Activated CD4-positive, alpha-beta T cell treated with anti-CD3 and anti-CD28 coated beads, Interleukin-2, amount 10 ng/mL, durations not matched to agents 7 days and 5 days (primary cell): ENCODE measurements at regions not wholly inside any gene's neighbourhood (a gene's known extent, or its start where the extent isn't known, plus 50 kb on each side); places are given as distances from the start of the nearest gene placed in this dataset.

Experiments used
- CTCF ChIA-PET: fragments of 350-600 bp; sonication (Branson Sonifier 250); formaldehyde crosslinking; loops from one replicate; lab custom pipeline; 2021; ENCODE audit warnings: antibody characterized with exemption; lab: Charles Lee
- POLR2A ChIA-PET: fragments of 350-600 bp; sonication (Branson Sonifier 250); formaldehyde crosslinking; loops from one replicate; lab custom pipeline; 2021; ENCODE audit warnings: antibody characterized with exemption; lab: Charles Lee
- DNase-seq: peaks from one replicate; pipeline ENCODE4 v3.0.0-alpha.2; 2020
- H3K27ac Mint-ChIP-seq: one replicate; pipeline ENCODE4 v1.8.0; 2021; ENCODE audit warnings: mild to moderate bottlenecking, moderate library complexity, mixed read lengths
- H3K27me3 Mint-ChIP-seq: one replicate; pipeline ENCODE4 v1.8.0; 2021; ENCODE audit warnings: mixed read lengths
- H3K36me3 Mint-ChIP-seq: one replicate; pipeline ENCODE4 v1.8.0; 2021; ENCODE audit warnings: low read depth, mixed read lengths
- H3K4me1 Mint-ChIP-seq: one replicate; pipeline ENCODE4 v1.8.0; 2021; ENCODE audit warnings: mixed read lengths
- H3K4me3 Mint-ChIP-seq: one replicate; pipeline ENCODE4 v1.8.0; 2021; ENCODE audit warnings: mild to moderate bottlenecking, moderate library complexity, mixed read lengths
- H3K9me3 Mint-ChIP-seq: one replicate; pipeline ENCODE4 v1.8.0; 2021; ENCODE audit warnings: mixed read lengths

DNA sequence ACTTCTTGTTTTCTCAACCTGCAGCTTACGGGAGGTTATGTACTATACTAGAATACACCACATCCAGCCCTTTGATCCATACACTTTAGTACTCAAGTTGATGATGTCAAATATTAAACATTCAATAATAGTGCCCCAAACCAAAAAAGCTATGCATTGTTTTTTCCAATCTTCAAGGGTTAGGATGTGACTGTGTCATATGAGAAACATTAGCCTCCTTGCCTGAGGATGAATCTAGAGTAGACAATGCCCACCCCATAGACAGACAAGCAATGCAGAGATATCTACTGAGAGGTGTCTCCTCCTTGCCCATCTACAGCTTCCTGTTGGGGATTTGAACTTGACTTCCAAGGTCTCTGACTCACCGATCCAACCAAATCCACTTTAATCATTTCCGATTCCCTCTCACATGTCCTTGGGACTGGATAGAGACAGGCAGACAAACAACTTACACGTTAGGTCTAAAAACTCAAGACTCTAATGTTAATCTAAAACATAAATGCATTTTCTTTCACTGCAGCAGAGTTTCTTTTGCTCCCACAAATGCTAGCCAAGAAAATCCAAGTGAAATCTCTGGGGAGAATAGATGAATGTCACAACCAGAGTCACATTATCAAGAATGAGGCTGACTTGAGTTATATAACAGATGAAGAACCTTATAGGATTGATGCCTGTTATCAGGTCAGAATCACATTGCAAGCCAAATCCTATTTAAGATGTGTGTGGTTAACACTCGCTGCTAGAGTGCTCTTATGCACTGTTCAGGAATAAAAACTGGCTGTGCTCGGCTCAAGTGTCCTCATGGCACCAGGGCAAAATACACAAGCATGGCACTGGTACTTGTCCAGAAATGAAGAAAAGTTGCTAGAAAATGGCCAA is 75.5 kb upstream of the TNFAIP3 start:
- Mint-ChIP-seq H3K27ac (peak overlapping the region; percentile 5), H3K36me3 (no peaks in the 10 kb centered on the region), H3K4me1 (peaks cover 61% of the 10 kb centered on the region), H3K9me3 (peaks cover 6% of the 10 kb centered on the region), H3K27me3 (no peaks in the 10 kb centered on the region), H3K4me3 (peak overlapping the region; percentile 53)
- DNase-seq, result no peak
- ChIA-PET CTCF (interaction anchor here (1.0 to 3.6 kb wide), 10 partner anchors 8 to 155 kb away, joined by 3 to 17 read pairs (median 4); partner anchors contain the start of gene TNFAIP3), POLR2A (no interaction called here)

DNA sequence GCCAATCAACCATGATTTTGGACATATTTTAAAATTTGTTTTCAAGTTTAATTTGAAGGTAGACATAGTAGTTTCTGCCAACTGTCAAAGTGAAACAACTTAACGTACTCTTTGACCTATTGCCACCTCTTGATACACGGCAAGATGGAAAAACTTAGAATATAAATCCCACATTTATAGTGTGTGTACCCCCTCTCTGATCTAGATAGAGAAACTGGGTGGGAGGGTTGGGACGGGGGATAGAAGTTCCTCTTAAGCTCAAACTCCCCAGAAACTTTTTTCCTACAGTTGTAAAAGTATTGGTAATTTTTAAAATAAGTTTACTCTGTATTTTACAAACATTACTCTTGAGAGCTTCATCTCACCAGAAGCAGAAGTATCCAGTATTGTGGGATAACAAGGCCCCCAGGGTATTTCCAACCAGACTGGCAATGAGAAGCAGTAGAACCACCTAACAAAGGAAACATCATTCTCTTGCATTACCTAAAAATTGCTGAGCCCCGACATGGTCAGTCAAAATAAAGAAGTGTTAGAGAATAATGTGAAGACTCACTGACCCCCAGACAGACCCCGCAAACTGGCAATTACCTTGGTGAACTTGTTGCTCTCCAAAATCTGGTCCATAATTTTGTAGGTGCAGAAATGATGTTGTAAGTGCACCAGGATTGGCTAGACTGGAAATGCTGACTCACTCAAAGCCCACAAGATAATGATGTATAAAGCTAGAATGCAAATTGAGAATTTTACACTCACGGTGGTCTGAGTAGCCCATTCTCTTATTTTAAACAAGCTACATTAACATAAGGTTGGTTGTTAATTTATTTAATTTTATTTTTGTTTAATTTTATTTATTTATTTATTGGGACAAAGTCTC is 74.7 kb upstream of the TNFAIP3 start:
- H3K4me3 Mint-ChIP-seq, result peak overlapping the region; percentile 53
- CTCF ChIA-PET, result interaction anchor here (1.4 to 3.6 kb wide), 3 partner anchors 61 to 84 kb away, joined by 3 to 17 read pairs (median 4); partner anchors contain the start of gene TNFAIP3
- DNase-seq, result no peak
- H3K36me3 Mint-ChIP-seq, result no peaks in the 10 kb centered on the region
- H3K9me3 Mint-ChIP-seq, result peaks cover 6% of the 10 kb centered on the region
- POLR2A ChIA-PET, result no interaction called here
- H3K27me3 Mint-ChIP-seq, result no peaks in the 10 kb centered on the region
- H3K4me1 Mint-ChIP-seq, result peaks cover 67% of the 10 kb centered on the region
- no peak overlapping the region for H3K27ac Mint-ChIP-seq

DNA sequence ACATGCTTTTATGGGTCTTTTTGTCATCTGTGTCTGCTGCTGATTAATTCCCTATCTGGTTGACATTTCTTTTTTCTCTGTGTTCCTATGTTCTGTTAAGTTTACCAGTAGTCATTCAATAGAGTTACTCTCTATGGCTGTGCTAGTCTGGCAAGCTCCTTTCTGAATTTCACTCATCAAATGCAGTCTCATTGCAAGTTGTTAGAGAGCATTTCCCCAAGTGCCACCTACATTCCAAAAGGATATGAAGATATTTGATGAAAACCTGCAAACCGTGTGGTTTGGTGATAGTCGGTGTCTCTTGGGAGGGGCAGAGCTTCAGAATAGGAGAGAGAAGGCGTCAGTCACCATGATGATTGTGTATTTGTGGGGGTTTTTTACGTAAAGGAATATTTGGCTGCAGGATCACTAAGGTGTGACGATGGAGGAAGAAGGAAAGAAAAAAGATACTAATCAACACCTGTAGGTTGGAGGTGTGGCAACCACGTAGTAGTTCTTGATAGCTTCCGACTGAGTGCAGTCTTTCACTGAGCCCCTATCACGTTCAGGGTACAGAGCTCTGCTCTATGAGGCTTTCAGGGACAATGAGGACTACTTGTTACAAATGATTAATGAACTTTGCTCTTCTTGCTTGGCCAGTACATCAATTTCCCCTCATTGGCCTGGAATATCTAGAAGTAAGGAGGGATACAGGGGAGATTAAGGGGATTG is 73.1 kb upstream of the TNFAIP3 start:
- CTCF ChIA-PET, result interaction anchor here (0.8 to 3.6 kb wide), 4 partner anchors 9 to 73 kb away, joined by 3 to 17 read pairs (median 4); partner anchors contain the start of gene TNFAIP3
- Mint-ChIP-seq H3K27ac (peak overlapping the region; percentile 7), H3K9me3 (peaks cover 6% of the 10 kb centered on the region), H3K27me3 (no peaks in the 10 kb centered on the region), H3K4me3 (no peak overlapping the region), H3K36me3 (no peaks in the 10 kb centered on the region), H3K4me1 (peaks cover 75% of the 10 kb centered on the region)
- POLR2A ChIA-PET, result no interaction called here
- no peak for DNase-seq

DNA sequence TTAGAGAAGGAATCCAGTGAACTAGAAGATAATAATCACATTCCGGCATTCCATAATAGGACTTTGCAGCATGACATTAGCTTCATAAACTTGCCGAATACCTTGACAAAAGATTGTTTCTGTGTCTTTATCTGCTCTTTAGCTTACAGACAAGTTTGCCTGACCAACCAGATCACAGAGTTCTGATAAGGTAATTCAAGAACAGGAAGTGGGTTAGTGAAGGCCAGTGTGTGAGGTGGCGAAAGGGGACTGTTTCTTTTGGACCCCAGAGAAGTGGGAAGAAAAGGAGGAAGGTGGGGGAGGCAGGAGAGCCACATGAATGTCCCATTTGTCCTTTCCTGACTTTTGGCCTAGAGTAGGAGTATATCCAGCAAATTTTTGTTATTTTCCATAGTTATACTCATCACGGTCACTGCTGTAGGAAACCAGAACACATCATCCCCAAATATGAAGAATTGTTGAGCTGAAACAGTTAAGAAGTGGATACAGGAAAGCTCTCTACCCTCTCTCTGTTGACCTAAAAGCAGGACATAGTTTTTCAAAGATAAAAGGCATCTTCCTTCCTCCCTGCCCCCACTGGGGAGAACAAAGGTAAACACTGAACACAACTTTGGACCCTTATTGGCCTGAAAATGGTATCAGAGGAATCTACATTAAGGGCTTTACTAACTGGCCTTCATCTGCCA is 72.4 kb upstream of the TNFAIP3 start:
- peaks cover 80% of the 10 kb centered on the region for H3K4me1 Mint-ChIP-seq
- no peaks in the 10 kb centered on the region for H3K36me3 Mint-ChIP-seq
- H3K27me3 Mint-ChIP-seq, result no peaks in the 10 kb centered on the region
- H3K9me3 Mint-ChIP-seq, result peaks cover 6% of the 10 kb centered on the region
- no peak for DNase-seq
- POLR2A ChIA-PET, result no interaction called here
- CTCF ChIA-PET, result interaction anchor here (0.7 to 3.6 kb wide), 3 partner anchors 14 to 76 kb away, joined by 3 to 17 read pairs (median 5); partner anchors contain the start of gene TNFAIP3
- no peak overlapping the region for H3K27ac Mint-ChIP-seq
- no peak overlapping the region for H3K4me3 Mint-ChIP-seq

DNA sequence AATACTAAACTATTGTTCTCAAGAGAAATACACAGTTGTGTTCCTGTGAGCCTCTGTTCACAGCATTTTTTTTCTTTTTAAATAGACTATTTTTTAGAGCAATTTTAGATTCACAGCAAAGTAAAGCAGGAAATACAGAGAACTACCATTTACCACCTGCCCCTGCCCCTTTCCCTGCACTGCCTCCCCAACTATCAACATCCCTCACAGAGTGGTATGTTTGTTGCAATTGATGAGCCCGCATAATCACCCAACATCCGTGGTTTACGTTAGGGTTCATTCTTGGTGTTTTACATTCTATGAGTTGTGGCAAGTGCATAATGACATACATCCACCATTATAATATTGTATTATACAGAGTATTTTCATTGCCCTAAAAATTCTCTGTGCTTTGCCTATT is 71.6 kb upstream of the TNFAIP3 start:
- no peak for DNase-seq
- Mint-ChIP-seq H3K9me3 (peaks cover 6% of the 10 kb centered on the region), H3K27ac (peak overlapping the region; percentile 33), H3K4me3 (no peak overlapping the region), H3K4me1 (peaks cover 80% of the 10 kb centered on the region), H3K27me3 (no peaks in the 10 kb centered on the region), H3K36me3 (no peaks in the 10 kb centered on the region)
- POLR2A ChIA-PET, result interaction anchor here (0.6 kb wide), 1 partner anchor 63 kb away, joined by 10 read pairs; no protein-coding TSS in a partner anchor
- CTCF ChIA-PET, result interaction anchor here (1.3 kb wide), 1 partner anchor 72 kb away, joined by 8 read pairs; the partner anchor contains the start of gene TNFAIP3

DNA sequence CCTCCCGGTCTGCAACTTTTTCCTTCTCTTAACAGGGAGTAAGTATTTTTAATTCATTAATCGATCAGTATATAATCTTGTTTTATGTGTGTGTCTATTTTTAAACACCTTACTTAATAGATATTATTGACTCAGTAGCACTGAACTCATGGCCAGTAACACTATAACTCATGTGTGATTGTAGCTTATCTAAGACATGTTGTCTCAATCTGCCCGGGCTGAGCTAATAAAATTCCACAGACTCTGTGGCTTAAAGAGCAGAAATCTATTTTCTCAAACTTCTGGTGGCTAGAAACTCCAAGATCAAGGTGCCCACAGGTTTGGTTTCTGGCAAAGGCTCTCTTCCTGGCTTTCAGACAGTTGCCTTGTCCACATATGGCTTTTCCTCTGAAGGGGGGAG is 68.8 kb upstream of the TNFAIP3 start:
- H3K4me1 Mint-ChIP-seq, result peaks cover 71% of the 10 kb centered on the region
- peaks cover 6% of the 10 kb centered on the region for H3K9me3 Mint-ChIP-seq
- POLR2A ChIA-PET, result interaction anchor here (1.8 kb wide), 1 partner anchor 69 kb away, joined by 7 read pairs; the partner anchor contains the start of gene TNFAIP3
- CTCF ChIA-PET, result interaction anchor here (1.1 to 3.4 kb wide), 10 partner anchors 7 to 94 kb away, joined by 3 to 48 read pairs (median 8); partner anchors contain the start of gene TNFAIP3
- H3K4me3 Mint-ChIP-seq, result no peak overlapping the region
- DNase-seq, result no peak
- H3K27ac Mint-ChIP-seq, result no peak overlapping the region
- H3K27me3 Mint-ChIP-seq, result no peaks in the 10 kb centered on the region
- H3K36me3 Mint-ChIP-seq, result peaks cover under 1% of the 10 kb centered on the region

DNA sequence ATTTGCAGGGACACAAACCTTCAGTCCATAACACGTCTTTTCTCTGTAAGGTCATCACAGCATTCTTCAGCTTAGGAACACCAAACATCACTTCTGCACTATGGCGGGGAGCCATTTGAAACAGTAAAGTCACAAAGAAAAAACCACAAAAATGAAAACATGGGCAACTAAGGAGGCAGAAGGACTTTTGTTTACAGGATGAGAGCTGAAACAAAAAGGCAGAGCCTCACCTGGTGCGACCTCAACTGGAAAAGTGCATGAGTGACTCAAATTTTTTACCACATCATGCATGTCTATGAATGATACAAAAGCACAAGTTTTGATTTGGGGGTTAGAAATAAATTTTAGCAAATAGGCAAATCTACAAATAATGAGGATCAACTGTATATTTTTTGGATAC is 68.2 kb upstream of the TNFAIP3 start:
- peaks cover 3% of the 10 kb centered on the region for H3K36me3 Mint-ChIP-seq
- H3K27me3 Mint-ChIP-seq, result no peaks in the 10 kb centered on the region
- CTCF ChIA-PET, result interaction anchor here (0.6 to 3.4 kb wide), 29 partner anchors 8 to 315 kb away, joined by 3 to 48 read pairs (median 5); partner anchors contain the start of gene TNFAIP3
- POLR2A ChIA-PET, result interaction anchor here (1.8 kb wide), 1 partner anchor 68 kb away, joined by 7 read pairs; the partner anchor contains the start of gene TNFAIP3
- peak overlapping the region; percentile 66 for H3K27ac Mint-ChIP-seq
- peaks cover 8% of the 10 kb centered on the region for H3K9me3 Mint-ChIP-seq
- no peak overlapping the region for H3K4me3 Mint-ChIP-seq
- peak; percentile 36 for DNase-seq
- peaks cover 68% of the 10 kb centered on the region for H3K4me1 Mint-ChIP-seq

DNA sequence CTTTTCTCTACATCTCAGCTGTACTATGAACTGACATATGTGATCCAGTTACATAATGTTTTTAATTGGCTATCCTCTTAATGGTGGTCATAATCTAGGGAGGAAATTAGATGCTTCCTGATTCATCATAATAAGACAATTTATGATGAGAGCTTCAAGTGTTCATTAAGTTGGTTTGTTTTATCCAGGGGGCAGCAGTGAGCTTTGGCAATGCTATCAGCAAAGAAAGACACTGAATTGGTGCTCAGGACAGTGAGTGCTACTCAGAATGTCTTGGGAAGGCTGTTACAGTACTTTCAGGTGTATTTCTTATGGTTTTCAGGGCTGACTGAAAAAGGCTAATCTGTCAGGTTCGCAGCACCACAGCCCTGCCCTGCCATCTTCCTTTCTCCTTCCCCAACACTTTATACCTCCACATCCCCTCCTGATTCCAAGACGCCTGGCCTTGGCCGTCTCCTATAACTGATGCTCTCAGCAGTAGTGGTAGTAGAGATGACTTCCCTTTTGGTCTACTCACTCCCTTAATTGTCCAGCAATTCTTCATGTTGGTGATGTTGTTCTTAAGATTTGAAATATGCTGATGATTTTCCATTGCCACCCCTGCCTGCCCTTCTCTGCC is 67.0 kb upstream of the TNFAIP3 start:
- Mint-ChIP-seq H3K27me3 (no peaks in the 10 kb centered on the region), H3K9me3 (peaks cover 6% of the 10 kb centered on the region), H3K4me1 (peaks cover 65% of the 10 kb centered on the region), H3K4me3 (no peak overlapping the region), H3K36me3 (peaks cover 3% of the 10 kb centered on the region), H3K27ac (peak overlapping the region; percentile 46)
- ChIA-PET POLR2A (interaction anchor here (0.6 to 1.8 kb wide), 3 partner anchors 67 to 176 kb away, joined by 3 to 7 read pairs (median 7); partner anchors contain the start of gene TNFAIP3), CTCF (interaction anchor here (0.7 to 3.4 kb wide), 42 partner anchors 9 to 208 kb away, joined by 3 to 48 read pairs (median 4); partner anchors contain the start of gene TNFAIP3)
- peak; percentile 75 for DNase-seq

DNA sequence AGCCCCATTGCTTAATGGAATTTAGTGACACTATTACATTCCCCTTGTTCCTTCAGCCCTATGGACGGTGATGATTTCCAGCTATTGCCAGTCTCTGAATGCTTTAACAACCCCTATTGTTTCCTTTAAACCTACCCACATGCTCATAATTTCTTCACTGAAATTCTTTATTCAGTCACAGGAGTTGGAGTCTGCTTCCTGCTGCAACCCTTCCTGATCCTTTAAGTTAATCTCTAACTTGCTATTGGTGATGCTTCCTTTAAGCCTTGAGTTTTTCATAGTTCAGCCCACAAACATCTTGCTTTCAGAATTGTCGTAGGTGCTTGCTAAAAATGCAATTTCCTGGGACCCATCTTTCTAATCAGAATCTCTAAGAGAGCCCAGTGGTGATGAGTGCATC is 66.3 kb upstream of the TNFAIP3 start:
- CTCF ChIA-PET, result interaction anchor here (1.3 to 2.0 kb wide), 6 partner anchors 9 to 144 kb away, joined by 3 to 26 read pairs (median 6); no protein-coding TSS in a partner anchor
- Mint-ChIP-seq H3K36me3 (peaks cover 3% of the 10 kb centered on the region), H3K4me3 (no peak overlapping the region), H3K27me3 (no peaks in the 10 kb centered on the region), H3K4me1 (peaks cover 63% of the 10 kb centered on the region), H3K9me3 (peaks cover 4% of the 10 kb centered on the region), H3K27ac (peak overlapping the region; percentile 46)
- POLR2A ChIA-PET, result no interaction called here
- DNase-seq, result no peak

DNA sequence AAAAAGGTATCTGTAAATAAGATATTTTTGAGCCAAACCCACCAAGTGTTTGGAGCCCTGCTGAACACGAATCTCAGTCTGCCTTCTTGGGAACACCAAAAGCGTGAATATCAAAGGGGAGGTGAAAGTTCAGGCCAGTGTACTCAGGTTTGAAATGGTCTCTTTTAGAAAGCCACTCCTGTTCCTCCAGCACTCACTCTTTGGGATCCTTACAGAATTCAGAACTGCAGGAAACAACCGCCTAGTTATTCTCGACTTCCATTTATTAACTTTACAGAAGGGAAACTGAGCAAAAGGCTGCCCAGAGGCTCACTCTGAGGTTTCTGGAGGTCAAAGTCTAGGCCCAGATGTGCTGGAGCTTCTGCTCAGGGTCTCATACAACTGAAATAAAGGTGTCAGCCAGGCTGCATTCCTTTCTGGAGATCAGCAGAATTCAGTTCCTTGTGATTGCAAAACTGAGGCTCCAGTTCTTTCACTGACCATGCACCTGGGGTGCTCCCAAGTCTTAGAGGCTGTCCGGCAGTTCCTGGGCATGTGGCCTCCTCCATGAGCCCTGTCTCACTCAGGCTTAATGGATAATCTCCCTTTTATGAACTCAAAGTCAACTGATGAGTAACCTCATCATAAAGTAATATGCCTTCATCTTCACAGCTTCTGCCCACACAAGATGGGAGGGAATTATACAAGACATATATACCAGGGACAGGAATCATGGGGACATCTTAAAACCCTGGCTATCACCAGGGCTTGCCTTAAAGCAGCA is 65.5 kb upstream of the TNFAIP3 start:
- POLR2A ChIA-PET, result no interaction called here
- no peak overlapping the region for H3K4me3 Mint-ChIP-seq

More for the DNA sequence above, 65.5 kb upstream of the TNFAIP3 start:
- DNase-seq, result no peak
- H3K27ac Mint-ChIP-seq, result no peak overlapping the region
- H3K9me3 Mint-ChIP-seq, result peaks cover 4% of the 10 kb centered on the region
- CTCF ChIA-PET, result interaction anchor here (1.3 to 1.8 kb wide), 2 partner anchors 9 to 143 kb away, joined by 3 to 9 read pairs; no protein-coding TSS in a partner anchor
- peaks cover 3% of the 10 kb centered on the region for H3K36me3 Mint-ChIP-seq
- H3K27me3 Mint-ChIP-seq, result no peaks in the 10 kb centered on the region
- H3K4me1 Mint-ChIP-seq, result peaks cover 58% of the 10 kb centered on the region
